ENCODE measurements at regions not wholly inside any gene's neighbourhood (a gene's known extent, or its start where the extent isn't known, plus 50 kb on each side); places are given as distances from the start of the nearest gene placed in this dataset.

DNA sequence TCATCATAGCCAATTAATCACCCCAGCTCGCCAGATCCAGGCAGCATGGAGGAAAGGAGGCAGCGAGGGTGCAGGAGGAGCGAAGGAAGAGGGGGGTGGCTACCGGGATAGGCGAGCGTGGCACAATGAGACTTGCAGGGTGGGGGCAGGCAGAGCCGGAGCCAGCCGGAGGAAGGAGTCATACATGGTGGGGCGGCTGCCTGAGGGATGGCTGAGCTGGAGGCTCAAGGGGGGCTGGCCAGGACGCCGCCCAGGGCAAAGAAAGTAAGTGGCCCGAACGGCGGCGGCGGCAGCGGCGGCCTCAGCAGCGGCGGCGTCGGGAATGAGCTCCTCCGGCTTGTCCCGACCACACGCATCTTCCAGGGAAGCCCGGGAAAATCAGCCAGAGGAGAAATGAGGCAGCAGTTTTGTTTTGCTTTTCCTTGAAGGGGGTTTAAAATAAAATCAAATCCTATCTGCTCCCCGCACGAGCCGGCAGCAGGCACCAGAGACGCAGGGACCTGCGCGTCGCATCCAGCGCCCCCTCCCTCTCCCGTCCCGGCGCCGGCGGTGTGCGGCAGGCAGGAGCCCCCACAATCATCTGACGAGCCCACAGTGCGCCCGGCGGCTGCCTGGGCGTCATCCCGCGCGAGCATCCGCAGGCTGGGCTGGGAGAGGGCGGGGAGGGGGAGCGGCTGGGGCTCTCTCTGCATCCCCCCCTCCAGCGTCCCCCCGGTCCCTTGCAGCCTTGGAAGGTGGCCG, 263.6 kb downstream of the CTTN start:
- DNase-seq, result peak; percentile 70

DNA sequence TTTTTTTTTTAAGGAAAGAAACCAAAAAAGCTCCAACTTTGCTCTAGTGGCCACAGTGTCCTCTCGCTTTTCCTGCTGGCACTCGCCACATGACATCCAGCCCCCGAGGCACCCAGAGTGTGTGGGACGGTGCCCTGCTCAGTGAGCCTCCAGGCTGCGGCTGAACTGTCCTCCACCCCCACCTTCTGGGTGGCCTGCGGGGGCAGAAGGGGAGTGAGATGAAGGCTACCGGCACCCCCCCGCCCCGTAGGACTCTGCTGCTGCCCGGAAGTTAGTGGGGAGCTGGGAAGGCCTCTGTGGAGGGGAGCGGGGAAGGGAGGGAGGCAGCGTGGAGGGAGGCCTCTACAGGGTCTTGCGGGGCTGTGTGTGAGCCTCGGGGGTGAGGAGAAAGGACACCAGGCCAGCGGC, 264.4 kb downstream of the CTTN start:
- DNase-seq, result no peak

DNA sequence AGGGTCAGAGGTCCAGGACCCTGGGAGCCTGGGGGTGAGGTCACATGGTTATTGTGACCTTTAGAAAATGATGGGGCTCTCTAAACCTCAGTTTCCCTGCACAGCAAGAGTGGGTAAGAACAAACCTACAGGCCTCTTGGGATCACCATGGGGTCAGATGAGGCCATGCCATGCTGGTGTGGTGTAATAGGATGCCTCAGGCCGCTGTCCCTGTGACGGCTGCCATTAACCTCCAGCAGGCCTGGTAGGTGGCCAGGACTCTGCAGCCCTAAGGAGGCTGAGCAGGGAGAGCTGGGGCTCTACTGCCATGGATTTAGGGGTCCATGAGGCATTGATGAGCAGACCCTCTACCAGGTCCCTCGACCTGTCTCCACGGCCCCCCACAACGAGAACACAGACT, 265.5 kb downstream of the CTTN start:
- DNase-seq, result no peak

DNA sequence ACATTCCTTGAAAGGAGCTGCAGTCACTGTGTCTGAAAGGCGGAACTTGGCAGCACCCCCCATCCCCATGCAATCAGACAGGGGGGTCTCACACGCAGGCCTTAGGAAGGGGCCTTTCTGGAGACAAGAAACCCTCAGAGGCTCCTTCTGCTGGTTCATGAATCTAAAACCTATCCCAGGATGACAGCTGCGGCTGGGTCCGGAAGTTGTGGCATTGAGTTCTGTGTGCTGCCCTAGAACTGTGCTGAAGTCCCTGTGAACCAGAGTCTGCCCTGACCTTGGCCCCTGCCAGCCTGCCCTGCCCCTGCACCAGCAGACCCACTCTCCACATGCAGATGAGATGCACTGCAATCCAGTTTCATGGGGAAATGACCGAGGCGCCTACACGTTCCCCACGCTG, 268.0 kb downstream of the CTTN start:
- DNase-seq, result no peak

DNA sequence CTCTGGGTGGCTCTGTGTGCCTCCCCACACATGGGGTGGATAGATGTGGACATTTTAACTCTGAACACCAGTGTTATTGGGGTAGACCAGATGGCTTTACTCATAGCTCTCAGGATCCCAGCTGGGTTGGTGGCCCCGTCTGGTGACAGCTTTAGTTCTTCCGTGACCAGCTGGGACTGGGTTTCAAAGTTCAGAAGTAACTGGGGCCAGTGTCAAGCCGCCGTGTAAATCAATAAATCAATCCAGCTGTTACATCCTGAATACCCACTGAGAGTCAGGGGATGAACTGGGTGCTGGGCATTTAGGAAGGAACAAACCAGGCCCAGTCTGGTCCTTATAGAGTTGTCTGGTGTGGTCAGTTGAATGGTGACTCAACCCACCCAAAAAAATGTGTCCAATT, 269.4 kb downstream of the CTTN start:
- peak; percentile 24 for DNase-seq

DNA sequence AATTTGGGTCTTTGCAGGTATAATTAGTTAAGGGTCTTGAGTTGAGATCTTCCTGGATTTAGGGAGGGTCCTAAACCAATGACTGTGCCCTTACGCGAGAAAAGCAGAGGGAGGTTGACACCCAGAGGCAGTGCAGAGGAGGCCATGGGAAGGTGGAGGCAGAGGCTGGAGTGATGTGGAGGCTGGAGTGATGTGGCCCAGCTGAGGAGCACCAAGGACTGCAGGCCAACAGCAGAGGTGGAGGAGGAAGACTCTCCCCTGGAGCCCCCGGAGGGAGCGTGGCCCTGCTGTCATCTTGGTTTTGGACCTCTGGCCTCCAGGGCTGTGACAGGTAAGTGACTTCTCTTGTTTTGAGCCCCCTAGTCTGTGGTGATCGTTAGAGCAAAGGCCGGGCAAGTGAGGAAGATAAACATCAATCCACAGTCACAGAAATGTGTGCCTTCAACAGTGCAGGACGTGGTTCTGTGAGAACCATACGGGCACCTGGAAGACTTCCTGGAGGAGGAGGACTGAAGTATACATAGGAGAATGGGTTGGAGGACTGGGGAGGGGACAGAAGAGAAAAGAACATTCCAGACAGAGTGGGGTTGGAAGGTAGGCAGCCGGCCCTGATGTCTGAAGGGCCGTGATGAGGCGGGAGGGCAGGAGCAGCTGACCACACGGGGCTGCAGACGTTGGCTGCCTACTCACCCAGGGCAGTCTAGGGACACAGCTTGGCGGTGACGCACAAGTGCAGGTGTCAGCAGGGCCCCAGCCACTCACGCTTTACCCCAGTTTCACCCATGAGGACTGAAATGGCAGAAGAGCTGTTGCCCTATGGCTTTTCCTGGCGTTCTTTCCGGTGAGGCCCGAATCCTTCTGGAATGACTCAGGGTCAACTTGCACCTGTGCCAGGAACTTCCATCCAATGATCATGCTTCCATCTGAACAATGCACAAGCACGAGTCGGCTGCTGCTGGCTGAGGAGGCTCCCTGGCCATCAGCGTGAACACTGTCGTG, 270.2 kb downstream of the CTTN start:
- DNase-seq, result no peak

DNA sequence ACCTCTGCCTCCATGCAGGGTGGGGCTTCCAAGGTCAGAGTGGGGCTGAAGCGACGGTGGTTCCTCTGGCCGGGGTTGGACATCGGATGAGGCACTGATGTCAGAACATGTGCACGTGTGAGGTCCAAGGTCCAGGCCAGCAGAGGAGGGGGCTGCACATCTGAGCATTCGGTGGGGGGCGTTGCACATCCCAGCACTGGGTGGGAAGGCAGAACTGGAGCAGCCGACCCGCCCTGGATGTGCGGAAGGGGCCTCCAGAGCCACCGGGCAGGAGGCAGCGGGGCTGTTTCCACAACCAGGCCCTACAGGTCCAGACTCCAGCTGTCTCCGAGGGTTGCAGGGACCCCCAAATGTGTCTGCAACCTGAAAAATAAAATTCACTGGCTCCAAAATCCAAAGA, 271.0 kb downstream of the CTTN start:
- no peak for DNase-seq

DNA sequence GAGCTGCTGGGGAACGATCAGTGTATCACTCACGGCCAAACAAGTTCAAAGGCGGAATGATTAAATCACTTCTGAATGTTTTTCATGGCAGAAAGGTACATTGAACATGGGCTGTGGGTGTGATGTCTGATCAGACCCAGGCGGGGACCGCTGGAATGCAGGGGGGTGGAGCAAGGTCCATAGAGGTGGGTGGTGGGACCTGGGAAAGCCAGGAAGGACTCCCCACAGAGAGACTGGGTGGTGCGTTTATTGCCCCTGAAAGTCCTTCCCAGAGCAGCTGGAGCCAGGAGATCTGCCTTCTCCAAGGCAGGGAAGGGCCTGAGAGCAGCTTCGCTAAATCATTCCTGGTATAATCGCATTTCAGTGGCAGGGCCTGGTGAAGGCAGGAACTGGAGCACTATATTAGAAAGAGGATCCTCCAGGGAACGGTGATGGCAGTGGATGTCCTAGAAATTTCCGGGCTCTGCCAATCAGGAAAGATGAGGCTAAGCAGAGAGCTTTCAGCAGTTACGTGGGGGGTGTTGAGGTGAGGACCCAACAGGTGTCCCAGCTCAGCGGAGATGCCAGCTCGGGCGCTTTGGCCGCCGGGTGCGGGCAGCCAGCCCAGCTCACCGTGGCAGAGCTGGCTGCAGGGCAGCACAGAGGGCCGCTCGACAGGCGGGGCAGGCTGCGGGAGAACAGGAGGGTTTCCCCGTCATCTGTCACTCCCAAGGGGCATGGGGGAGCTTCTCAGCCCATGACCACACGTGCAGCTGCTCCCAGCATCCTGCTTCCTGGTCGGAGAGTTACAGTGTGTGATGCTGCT, 271.7 kb downstream of the CTTN start:
- DNase-seq, result peak; percentile 65

DNA sequence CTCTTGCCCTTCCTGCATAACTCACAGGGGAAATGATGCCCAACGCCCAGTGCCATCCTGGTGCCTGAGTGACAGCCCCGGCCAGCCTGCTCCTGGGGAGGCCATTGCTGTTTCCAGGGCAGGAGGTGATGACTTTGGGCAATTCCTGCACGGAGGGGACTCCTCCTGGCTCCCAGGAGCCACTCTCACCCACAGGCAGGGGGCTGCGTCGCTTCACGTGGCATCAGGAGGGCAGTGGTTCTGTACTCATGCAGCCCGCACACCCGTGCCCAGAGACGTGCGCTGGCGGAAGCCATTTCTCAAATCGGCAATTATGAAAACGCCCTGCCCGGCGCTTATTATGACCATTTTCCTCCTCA, 272.3 kb downstream of the CTTN start:
- DNase-seq, result no peak

DNA sequence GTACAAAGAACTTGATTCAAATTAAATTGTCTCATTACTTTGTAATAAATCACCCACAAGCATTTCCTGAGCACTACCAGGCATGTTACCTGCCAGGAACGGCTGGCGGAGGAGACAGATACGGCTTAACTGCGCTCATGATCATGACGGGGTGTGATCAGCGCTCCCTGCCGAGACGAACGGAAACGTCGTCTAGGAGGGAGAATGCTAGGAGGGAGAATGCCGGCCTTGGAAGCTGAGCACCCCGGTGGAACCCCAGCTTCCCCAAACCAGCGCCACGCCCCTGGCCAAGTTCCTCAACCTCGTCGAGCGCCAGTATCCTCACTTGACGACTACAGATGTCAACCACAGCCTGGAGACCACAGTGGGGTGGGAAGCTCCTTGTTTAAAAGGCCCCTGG, 272.8 kb downstream of the CTTN start:
- peak; percentile 17 for DNase-seq

DNA sequence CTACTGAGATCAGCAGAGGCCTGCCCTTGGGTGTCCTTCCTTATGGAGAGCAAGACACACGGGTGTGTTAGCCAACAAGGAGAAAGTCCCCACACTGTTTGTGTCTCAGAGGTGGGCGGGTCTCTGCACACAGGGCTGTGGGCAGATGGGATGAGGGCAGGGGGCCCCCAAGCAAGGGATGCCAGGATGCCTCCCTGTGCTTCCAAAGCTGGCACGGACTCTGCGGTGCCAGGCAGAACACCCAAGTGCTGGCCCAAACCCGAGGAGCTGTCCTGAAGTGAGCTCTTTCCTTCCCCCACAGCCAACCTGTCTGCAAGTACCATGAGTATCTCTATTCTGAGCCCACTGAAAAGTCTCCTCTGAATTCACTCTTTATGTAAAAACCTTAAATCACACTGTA, 273.3 kb downstream of the CTTN start:
- no peak for DNase-seq

DNA sequence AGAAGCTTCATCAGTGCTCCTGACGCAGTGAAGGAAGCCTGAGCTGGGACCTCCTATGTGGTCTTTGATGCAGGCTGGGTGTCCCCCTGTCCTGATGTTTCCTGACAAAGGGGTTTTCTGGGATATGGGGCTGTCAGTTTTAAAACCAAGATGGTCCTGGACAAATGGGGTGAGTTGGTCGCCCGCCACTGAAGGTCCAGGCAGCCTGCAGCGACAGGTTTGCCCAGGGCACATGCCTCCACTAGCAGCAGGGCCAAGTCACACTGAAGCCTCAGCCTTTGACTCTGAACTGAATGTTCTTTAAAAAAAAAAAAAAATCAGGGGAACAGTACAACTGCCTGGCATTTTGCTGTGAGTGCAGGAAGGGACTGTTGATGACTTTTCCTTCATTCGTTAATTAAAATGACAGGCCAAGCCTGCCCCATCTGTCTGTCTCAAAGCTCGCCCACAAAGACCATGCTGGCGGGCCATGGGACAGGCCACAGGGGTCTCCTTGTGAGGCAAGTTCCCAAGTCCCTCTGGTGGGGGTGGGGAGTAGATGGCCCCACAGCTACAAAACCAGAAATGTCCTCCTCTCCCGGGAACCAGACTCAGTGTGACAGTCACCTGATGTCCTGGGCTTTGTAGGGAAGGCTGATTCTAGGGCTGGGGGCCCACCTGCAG, 274.8 kb downstream of the CTTN start:
- DNase-seq, result peak; percentile 16

DNA sequence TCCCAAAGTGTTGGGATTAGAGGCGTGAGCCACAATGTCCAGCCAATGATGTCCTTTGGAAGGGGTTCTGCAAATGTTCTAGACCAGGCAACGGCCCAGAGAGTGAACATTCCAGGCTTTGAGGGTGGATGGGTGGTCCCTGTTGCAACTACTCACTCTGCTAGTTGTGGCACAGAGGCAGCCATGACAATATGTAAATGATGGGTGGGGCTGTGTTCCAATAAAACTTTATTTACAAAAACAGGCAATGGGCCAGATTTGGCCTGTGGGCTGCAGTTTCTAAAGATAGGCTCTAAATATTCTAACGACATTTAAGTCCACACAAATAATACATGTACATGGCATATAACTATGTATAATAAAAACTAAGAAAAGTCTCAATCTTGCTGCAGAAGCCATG, 276.3 kb downstream of the CTTN start:
- DNase-seq, result no peak

DNA sequence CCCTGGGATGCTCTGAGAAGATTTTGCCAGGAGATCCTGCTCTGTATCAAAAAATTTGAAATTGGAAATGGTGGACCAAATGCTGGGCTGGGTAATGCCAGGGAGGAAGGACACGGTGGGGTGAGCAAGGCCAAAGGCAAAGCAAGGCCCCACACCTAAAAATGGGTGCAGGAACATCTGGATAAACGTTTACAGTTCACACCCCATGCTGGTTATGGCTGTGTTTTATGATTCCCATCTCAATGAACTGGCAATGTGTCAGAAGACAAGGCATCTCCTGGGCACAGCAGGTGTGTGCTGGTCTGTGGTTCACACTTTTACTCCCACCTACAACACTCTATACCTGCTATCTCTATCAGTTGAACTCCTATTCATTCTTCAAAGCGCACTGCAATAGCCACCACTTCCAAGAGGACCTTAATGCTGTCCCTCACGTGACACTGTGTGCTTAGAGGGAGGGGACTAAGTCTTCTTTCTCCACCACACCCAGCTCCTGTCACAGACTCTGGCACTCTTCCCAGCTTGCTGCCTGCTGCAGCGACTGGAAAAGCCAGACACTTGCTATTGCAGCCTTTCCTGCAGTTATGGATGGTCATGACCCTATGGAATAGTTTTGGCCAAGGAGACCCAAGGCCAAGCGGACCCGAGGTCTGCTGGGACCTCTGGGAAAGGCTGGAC, 277.5 kb downstream of the CTTN start:
- DNase-seq, result no peak

DNA sequence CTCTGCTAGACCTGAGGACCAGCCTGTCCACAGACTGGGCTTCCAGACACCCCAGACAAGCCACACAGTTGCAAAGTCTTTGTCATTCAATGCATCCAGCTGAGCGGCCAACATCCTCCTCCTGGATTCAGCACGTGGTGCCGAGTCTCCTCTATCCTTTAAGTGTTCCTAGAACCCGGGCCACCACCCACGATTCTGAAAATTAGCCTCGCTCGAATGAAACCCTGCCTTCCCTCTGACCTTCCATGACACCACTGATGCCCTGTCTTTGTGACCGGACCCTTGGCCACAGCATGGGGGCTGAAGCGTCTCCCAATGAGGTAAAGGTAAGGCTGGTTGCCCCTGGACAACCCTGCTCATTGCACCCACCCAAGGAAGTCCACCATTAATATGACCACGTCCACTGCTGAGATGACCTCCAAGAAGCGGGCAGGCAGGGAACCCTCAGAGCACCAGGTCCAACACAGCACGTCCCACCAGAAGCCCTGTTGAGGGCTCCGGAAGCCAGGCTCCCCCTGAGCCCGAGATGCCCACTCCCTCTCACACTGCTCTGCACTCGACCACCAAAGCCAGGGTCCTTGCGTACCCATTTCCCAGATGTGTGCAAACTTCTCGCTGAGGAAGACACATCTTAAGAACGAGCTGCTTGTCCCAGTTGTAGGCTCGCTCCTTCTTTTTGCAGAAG, 279.0 kb downstream of the CTTN start:
- no peak for DNase-seq

DNA sequence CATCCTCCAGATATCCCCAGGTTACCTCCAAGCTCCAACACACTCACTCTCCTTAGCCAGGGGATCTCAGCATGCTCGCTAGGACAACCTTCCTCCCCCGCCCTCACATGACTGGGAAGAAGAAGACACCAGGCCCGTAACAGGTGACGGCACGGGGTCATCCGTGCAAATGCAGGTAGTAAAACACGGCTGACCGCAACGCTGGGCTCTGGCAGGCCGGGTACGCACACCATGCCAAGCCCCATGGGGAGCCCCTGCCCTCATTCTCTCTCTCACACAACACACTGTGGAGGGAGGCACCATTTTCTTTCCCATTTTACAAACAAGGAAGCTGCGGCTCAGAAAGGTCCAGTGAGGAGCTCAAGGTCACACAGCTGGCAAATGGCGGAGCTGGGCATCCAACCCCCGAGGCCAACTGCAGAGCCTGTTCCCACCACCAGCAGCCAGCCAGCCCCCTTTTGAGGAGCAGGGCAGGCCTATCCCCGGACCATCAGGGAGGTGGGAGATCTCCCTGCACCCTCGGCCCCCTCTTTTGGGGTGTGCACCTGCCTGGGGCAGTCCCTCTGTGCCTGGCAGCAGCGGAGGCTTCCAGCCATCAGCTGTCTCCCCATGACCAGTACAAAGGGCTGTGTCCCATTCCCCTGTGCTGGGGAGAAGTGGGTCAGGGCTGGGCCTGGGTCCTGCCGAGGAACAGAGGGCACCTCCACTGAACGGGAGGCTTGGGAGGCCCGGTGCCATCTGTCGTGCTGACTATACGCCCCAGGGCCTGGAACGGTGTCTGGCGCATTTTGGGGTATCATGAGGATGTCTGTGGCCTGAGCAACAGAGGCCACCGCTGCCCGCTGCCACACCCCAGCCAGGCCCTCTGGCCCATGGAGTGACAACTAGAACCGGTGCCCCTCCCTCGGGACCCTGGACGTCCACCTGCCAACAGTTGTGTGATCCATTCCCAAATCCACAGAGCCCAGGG, 280.9 kb downstream of the CTTN start:
- no peak for DNase-seq

DNA sequence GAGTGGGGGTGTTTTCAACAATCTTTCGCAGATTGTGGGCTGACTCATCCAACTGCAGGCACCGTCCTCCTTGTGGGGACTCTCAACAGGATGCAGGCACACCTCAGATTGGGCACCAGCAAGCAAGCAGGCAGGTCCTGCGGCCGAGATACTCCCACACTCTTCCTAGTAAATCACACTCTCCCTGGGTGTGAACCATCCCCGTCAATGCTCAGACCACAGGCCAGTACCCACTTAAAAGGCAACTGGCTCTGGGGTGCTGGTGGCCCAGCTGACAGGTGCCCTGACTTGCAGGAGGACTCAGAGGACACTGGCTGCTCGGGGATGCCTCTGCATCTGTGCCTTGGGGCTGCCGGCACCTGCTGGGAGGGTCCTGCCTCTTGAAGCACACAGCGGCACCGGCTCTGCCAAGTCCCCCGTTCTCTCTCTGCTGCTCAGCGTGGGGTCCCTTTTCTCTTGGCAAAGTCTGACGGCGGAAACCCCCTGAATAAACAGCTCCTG, 282.5 kb downstream of the CTTN start:
- no peak for DNase-seq

DNA sequence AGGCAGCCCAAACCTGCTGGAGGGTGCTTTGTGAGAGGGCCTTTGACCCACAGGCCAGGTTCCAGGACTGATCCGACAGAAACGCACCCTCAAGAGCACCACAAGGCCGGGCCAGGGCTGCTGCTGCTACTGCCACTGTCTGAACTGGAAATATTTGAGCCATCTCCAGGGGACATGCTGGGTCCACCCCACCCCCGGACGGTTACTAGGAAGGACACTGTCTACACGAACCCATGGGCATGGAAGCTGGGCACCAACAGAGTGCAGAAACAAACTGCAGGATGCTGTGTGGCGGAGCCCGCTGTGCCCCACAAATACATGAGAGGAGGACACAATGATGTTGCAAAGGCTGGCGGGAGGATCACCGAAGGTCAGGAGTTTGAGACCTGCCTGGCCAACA, 283.7 kb downstream of the CTTN start:
- DNase-seq, result no peak

DNA sequence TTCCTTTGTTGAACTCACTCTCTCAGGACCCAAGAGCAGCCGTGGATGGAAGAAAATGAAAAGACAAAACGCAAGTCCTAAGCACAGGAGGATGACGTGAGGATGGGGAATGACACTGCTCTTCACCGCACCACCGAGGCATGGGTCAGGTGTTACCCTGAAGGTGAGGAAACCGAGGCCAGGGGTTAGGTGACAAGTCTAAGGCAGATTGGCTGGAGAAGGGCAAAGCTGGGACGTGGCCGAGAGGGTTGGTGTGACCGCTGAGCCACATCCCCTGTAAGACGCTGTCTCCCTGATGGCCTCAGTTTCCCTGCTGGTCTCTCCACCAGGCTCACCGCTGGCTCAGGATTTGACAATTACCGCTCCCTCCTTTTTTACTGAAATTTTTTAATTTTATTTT, 284.4 kb downstream of the CTTN start:
- no peak for DNase-seq

DNA sequence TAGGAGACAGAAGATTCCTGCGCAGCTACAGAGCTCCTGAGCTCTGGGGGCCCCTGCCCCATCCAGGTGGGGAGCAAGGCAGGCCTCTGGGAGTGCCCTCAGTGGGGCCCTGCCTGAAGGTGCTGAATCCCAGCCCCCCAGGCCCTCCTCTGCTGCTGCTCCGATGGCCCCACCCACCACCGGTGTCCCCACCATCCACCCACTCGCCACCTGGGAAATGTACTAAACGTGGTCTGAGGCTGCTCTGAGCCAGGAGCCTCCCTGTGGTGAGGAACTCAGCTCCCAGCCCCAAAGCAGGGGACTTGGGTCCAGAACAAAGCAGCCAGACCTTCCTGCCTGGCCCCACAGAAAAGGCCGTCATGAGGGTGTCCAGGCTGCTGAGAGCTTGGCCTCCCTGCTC, 289.4 kb downstream of the CTTN start:
- DNase-seq, result no peak

Measured in NCI-H82 (cell line).